GM10266 (cell line): ENCODE measurements at regions not wholly inside any gene's neighbourhood (a gene's known extent, or its start where the extent isn't known, plus 50 kb on each side); places are given as distances from the start of the nearest gene placed in this dataset.
"Not testable (repeated sequence)": the region's sequence is repeated elsewhere in the genome, so short reads cannot be mapped to it uniquely, and the experiment has no call there.

Source experiments
- DNase-seq: peaks from one replicate; pipeline ENCODE4 v3.0.0; 2012; ENCODE audit errors: extremely low spot score
- CTCF ChIP-seq: IDR thresholded peaks from 2 replicates; pipeline ENCODE4 v1.5.1; 2012; ENCODE audit warnings: mild to moderate bottlenecking, low read depth; ENCODE audit not compliant: control insufficient read depth, insufficient read depth; ENCODE audit errors: missing control alignments

GRCh38 chr6:95740157-95740556 is 162.8 kb downstream of the MANEA start:
- DNase-seq: no peak
- TF ChIP-seq CTCF: no peak

- no peak for TF ChIP-seq CTCF
These were observed 163.7 kb downstream of the MANEA start for GRCh38 chr6:95741045-95741444.

GRCh38 chr6:95742767-95743289 is 165.5 kb downstream of the MANEA start:
- DNase-seq: no peak
- TF ChIP-seq CTCF: no peak

More at GRCh38 chr6:95741045-95741444, 163.7 kb downstream of the MANEA start:
- no peak for DNase-seq

GRCh38 chr6:95743591-95743990 is 166.3 kb downstream of the MANEA start:
- DNase-seq: no peak
- TF ChIP-seq CTCF: no peak

GRCh38 chr6:95758236-95759069 is 181.1 kb downstream of the MANEA start:
- not testable (repeated sequence) for DNase-seq

- DNase-seq: no peak
- no peak for TF ChIP-seq CTCF
These were observed 190.6 kb downstream of the MANEA start for GRCh38 chr6:95767897-95768463.

- no peak for DNase-seq
- no peak for TF ChIP-seq CTCF
These were observed 191.2 kb downstream of the MANEA start for GRCh38 chr6:95768539-95768938.
